Left renal cortex interstitium (tissue), 4 donors: ENCODE measurements at regions not wholly inside any gene's neighbourhood (a gene's known extent, or its start where the extent isn't known, plus 50 kb on each side); places are given as distances from the start of the nearest gene placed in this dataset.

Source experiments
- DNase-seq, 4 donors: peaks; one replicate each; pipeline ENCODE4 v3.0.0-alpha.2; 2013; ENCODE audit warnings: low read depth in 4 of 4, low spot score in 2 of 4, missing footprints in 1 of 4

DNA sequence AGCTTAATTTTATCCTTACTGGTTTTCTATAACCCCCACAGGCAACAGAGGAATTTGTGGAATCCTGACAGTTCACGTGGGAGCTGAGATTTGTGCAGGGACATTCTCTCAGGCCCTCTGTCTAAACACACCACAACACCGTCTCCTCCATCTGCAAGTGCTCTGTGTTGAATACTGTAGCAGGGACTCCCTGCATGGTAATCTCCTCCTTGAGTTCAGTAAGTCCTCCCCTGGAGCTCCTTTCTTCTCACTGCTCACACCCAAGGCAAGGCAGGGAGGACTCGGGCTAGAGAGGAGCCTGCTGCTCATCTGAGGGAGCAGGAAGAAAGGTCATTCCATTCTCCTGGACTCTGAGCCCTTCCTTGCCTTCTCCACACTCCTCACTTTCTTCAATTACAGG, 348.2 kb downstream of the KCTD12 start:
- DNase-seq: no peak

DNA sequence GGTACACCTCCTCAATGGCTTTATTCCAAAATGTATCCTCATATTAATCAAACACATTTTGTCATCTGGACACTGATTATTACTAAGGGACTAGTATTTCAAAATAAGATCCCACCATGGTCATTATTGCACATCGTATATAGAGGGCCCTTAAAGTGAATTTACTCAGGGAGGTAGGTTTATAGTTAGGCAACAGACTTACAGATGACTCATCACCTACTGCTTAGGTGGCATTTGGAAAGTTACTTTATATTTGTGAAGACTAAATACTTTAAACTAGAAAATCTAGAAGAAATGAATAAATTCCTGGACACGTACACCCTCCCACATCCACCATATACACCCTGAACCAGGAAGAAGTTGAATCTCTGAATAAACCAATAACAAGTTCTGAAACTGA, 353.0 kb downstream of the KCTD12 start:
- no peak for DNase-seq

DNA sequence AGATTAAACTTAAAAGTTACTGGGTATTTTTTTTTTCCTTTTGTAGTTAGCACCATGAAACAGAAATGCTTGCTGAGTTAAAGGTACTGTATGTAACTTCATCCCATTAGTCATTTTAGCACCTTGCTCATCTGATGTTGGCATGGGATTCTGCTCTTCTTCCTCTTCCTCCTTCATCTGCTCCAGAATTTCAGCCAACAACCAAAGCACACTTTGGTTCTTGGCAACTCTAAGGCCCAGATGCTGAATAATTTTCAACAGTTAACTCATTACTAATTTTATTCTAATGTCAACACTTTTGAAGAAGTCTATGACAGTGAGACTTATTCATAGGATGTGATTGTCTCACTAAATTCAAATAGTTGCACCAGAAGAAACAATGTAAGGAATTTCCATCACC, 359.2 kb downstream of the KCTD12 start:
- DNase-seq: no peak

DNA sequence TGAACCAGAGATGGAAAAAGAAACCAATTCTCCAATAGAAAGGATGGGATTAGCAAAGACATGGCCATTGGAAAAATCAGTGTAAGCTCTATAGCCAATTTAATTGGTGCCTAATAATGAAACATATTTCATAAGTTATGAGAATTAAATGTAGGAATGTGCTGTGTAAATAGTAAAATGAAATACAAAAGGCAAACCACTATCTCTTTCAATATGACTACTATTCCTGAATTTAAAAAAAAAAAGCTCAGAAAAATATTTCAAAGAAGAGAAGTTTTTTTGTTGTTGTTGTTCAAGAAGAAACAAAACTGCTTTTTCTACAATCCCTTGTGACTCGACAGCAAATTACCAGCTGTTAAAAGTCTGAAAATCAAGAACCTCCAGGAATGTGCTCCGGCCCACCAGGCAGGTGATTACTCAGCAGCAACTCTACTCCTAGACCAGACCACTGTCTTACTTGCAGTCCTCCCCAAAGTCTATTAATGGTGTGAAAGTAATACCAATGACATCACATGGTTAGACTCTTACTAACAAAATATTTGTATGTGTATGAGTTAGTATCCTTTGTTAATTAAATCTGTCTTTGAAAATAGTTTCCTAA, 362.4 kb downstream of the KCTD12 start:
- DNase-seq: no peak

DNA sequence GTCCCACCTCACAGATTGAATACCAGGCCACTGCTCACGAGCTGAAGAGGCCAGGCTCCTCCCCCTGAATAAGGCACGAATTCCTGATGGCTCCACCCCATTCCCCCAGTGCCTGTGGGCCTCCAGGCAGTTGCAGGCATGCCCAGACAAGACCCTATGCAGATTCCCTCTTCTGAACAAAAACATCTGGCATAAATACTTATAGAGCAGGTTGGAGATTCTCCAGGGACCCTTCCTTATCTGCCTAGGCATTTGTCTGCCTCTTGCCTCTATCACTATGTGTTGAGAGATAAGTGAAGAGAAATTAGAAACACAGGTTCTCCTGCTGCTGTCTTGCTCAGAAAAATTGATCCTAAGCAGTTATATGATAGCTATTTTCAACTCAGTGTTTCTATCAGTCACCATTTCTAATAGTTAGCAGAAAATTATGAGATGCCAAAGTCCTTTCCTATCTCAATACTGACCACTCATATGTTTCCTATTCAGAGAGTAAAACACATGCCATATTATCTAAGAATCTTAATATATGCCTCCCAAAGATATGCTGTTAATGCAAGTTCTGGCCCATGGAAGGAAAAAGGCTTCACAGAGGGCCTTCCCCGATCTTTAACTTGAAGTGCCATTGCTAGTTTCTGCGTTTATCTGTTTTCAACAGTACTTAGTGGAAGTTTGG, 364.0 kb downstream of the KCTD12 start:
- DNase-seq: no peak

DNA sequence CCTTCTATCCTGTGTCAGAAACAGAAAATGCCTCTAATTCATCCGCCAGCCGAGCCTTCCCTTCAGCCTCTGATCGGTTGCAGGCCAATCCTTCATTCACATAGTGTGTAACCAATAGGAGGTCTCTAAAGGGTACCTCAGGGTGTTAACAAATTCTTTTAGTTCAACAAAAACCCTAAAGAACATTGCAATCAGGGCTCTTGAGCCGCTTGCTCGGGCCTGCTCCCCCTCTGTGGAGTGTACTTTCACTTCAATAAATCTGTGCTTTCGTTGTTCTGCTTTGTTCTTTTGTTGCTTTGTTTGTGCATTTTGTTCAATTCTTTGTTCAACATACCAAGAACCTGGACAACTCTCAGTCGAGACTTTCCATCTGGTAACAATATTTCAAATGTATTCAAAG, 366.5 kb downstream of the KCTD12 start:
- DNase-seq: no peak

DNA sequence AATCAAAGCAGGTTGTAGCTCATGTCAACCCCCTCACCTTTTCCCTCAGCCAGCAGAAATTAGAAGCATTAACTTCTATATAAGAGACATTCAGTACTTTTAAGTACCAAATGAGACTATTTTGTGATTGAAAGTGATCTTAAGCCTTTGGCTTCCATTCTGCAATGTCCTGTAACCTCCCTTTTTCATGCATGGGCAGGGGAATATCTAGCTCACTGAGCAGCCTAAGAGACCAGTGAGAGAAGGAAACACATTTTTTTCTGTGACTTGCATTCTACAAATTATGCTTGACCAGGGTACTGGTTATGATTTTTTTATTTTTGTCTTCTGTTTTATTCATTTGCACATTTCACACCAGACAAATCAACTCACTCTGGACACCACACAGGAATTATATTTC, 369.6 kb downstream of the KCTD12 start:
- no peak for DNase-seq

DNA sequence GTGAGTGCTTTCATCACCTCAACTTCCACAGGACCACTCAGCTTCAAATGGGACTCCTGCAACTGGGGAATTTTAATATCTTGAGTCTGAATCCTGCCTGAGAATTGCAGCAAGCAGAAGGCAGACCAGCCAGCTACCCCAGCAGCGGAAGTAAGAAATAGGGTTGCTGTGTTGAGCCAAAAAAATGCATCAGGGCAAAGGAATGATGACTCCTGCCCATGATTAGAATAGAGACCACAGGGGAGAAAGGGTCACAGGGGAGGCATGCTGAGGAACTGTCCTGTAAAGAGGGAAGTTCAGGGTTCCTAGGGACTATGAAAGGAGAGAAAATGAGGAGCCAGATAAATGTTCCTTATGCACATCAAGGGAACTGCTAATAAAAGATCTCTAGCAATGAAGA, 370.2 kb downstream of the KCTD12 start:
- no peak for DNase-seq

DNA sequence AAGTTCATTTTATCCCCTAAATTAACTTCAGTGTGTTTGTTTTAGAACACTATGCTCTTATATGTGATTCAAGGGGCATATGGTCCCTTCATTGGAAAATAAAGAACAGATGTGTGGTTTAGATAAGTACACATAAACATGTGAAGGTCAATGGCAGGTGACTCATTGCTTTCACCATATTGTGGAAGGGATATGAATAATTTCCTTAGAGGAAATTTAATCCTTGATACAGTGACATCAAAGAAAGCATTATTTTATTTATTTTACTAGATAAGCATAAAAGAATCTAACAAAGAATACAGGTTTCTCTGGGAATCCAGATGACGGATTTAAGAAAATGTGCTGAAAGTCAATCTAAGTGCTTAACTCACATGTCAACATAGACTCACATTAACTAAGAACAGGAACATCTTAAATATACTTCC, 373.5 kb downstream of the KCTD12 start:
- no peak for DNase-seq

DNA sequence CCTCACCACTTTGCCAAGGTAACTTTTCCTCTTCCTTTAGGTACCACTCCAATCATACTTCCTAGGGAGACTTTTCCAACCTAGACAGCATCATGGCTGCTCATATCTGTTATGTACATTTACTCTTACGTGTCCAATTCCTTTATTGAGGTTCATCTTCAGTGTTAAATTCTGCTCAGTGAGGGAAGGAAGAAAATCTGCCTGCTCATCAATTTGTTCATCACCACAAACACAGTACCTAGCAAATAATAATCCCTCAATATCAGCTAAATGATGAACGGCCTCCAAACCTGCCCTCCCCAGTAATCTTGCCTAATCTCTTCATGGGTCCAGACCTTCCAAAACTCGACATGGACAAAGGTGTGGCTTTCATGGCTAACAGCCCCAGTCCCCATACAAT, 380.8 kb downstream of the KCTD12 start:
- no peak for DNase-seq

DNA sequence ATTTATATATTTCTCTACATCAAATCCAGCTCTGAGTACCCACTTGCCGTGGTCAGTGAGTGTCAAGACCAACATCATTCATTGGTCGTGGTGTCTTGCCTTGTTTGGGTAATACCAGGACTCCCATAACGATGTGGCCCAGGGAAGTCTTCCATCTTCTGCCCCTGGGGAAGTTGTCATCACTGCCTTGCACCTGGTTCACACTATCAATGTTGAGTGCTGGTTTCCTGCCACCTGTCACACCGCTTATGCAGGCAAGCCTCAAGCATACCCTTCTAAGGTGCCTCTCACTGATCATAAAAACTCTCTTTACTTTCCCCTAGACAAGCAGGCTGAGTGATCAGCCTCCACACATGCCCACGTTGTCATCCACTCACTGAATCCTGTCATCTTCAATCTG, 382.4 kb downstream of the KCTD12 start:
- no peak for DNase-seq

DNA sequence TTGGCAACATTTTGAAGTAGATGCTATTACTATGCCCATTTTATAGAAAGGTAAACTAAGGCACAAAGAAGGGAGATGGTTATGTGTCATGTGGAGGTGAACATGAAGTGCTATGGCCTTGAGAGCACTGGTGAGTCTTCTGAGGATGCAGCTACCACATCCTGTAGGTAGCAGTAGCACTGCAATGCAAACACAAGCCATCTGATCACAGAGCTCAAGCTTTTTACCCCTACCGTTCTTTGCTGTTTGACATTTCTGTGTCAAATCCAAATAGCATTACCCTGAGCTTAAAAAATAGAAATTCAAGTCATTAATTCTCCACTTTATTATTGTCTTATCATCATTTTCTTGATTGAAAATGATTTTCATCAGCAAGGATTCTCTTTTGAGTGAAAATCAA, 382.9 kb downstream of the KCTD12 start:
- DNase-seq: no peak

DNA sequence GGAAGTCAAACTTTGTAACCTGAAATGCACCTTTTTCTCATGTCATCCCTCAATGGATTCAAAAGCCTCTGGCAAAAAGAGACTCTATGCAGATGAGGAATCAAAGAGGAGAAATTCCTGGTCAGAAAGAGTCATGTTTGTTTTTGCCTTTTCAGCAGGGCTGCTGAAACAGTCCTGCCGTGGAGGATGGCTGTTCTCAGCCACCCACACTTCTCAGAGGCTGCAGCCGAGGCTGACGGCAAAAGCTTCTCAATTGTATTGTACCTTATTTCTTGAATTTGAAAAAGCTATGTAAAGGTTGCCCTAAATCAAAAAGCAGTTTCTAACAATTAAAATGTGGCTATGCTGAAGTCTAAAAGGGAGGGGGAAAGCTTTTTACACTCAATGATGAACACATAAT, 385.3 kb downstream of the KCTD12 start:
- no peak for DNase-seq

DNA sequence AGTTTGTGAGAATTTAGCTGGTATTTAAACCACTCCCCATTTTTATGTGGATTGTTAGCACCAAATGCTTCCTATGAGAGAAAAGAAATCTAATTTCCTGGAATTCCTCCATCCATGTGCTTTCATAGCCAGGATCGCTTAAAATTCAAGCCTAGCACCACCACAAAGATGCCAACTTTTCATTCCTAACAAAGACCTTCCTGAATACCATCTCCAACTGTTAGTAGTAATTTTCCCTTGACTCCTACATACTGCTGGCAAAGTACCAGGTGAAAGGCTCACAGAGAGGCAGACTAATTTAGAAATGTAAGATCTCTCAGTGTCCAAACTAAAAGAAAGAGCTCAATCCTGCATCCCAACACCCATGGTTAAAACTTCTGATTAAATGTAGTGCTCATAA, 386.3 kb downstream of the KCTD12 start:
- DNase-seq: no peak

DNA sequence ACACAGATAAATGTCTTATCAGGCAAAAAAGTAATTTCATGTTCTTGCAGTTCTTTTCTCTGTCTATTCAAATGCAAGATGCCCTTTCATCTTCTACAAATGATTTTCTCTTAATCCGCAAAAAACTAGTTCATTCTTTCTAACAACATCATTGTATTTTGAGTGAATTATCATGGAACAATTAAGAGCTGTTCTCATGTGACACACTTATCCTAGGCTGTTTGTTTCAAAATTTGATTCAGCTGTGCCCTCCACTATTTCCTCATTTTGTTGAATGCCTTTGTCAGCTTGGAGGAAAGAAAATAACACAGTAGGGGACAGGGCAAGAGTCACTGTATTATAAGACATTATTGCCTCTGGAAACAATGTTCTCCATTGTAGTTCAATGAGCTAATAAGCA, 396.9 kb downstream of the KCTD12 start:
- no peak for DNase-seq

DNA sequence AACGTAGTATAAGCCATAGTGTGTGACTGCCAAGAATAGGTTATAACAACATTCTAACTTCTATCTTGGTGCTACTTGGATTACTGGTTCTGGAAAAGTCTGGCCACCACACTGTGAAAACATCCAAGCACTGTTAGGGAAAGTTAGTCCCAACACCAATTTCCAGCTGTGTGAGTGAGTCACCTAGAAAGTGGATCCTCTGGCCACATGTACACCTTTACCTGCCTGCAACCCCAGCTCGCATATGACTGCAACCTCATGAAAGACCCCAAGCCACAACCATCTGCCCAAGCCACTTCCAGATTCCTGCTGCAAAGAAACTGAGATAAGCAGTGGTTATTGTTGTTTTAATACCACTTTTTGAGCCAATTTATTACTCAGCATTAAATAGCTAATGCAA, 404.5 kb downstream of the KCTD12 start:
- no peak for DNase-seq

DNA sequence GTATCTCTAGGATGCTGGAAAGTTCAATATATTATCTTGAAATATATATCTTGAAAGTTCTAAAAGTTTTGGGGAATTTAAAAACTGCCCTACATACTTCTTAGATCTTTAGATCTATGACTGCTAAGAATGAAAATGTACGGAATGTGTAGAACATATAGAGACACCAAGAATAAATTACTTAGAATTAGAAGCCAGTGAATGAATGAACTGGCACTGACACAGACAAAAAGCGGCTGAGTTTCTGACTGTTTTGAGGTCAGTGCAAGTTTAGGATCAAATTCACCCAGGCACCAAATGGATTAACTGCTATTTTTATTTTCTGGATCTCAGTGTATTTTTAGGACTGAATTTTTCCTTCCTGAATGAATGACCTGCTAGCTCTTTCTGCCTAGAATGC, 411.2 kb downstream of the KCTD12 start:
- DNase-seq: no peak

DNA sequence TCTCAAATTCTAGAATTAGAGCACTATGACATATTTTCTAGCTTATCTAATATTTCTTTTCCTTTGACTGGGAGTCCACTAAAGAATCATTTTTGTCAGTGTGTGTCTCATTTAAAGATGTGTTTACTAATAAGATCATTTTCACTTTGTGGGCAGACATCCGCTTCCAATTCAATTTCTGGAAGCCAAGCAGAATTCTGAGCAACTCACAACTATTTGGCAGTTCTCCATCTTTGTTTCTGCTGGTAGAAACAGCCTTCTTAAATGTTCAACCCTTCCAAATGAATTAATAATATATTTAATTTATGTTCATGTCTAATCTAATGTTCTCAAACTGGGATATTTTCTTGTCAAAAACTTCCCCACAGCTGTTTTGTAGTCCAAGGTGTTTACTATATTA, 411.8 kb downstream of the KCTD12 start:
- no peak for DNase-seq

DNA sequence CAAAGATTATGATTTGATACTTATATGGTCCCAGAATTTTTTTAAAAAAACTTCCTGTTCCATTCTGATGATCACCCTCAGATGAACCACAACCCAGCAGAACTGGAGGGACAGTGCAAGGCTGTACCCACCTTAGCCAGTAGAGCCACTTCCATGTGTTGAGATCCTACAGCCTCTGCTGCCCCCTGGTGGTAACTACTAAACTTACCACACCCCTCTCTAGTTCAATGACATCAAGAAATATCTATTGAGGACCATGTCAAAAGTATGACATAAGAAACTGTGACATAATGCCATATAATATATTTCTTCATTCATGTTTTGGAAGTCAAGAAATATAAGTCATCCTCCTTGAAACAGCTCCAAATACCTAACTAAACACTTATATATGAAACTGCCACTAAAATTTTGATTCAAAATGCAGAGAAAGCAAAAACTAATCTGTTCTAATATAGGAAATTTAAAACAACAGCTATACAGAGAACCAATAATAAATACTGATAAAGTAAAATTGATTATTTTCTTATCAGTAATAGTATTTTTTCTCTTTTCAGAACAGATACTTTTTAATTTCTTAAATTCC, 412.6 kb downstream of the KCTD12 start:
- DNase-seq: peak in 2 of 4 donors; percentile 55 to 59

DNA sequence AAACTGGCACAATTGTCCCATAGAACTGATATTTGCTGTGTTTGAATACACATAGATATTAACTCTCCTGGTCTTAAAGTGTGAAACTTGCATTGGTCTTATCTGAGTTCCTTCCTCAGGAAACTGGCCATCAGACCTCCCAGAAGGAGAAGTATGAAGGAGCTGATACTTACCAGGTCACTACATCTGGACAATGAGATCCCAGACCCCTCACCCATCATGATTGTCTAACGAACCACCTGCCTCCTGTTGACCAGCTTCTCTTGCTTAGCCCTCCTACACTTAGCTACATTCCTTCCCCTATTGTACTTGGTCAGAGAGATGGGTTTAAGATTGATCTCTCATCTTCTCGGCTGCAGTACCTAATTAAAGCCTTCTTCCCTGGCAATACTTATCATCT, 413.3 kb downstream of the KCTD12 start:
- DNase-seq: no peak

DNA sequence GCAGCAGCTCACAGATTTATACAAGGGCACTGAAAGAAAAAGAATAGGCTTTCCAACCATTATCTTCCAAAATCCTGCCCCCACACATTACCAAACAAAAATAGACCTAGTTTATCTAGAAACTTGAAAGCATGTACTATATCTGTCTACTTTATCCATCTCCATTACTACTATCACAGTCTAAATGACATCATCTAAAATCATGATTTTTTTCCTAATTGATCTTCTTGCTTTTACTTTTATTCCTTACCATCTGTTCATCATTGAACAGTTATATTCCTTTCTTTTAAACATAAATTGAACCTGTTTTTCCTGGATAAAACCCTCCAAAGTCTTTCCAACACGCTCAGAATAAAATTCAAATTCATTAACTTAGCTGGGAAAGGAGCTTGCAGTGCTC, 414.7 kb downstream of the KCTD12 start:
- no peak for DNase-seq

DNA sequence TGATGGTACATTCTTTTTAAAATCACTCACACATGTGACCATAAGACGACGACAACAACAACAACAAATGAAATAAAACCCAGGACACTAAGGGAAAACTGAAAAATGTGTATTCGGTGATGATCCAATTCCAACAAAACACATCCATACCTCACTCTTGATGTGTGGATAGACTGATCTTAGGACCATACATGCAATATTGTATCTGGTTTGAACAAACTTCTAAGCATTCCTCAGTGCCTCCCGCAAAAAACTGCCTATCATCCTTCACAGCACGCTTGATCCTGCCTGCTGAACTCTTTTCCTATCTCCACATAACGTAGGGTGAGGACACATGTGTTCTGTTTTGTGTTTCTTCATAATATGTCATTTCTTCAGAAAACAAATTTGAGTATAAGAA, 415.2 kb downstream of the KCTD12 start:
- no peak for DNase-seq

DNA sequence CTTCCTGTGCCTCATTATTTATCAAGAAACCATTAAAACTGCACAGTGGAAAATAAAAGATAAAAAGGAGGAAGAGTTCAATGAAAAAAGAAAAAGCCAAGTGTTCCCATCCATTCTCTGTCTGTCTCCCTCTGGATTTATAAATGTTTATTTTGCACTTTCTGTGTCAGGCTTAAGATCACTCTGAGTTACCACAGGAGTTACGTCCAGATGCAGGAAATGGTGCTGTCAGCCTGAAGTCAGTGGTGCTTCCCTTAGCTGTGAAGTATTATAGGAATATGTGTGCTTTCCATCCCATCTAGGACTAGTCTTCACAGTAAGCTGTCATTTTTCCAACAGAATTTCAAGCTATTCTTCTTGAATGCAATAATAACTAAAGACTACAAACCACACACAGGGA, 420.2 kb downstream of the KCTD12 start:
- DNase-seq: no peak
